Progenitor cell of endocrine pancreas (in vitro differentiated cells): ENCODE measurements at regions not wholly inside any gene's neighbourhood (a gene's known extent, or its start where the extent isn't known, plus 50 kb on each side); places are given as distances from the start of the nearest gene placed in this dataset.

ENCODE experiments used
- DNase-seq: peaks from one replicate; pipeline ENCODE4 v3.0.0; 2021; ENCODE audit warnings: low spot score; ENCODE audit not compliant: unreplicated experiment
- H3K27ac Mint-ChIP-seq: 2 replicates; pipeline ENCODE4 v1.8.0; 2021; ENCODE audit warnings: mild to moderate bottlenecking, moderate library complexity, mixed read lengths
- H3K27me3 Mint-ChIP-seq: 2 replicates; pipeline ENCODE4 v1.8.0; 2021; ENCODE audit warnings: mixed read lengths
- H3K36me3 Mint-ChIP-seq: 2 replicates; pipeline ENCODE4 v1.8.0; 2022; ENCODE audit warnings: mixed read lengths; ENCODE audit not compliant: insufficient read depth
- H3K4me1 Mint-ChIP-seq: 2 replicates; pipeline ENCODE4 v1.8.0; 2021; ENCODE audit warnings: low read depth, mixed read lengths
- H3K4me3 Mint-ChIP-seq: 2 replicates; pipeline ENCODE4 v1.8.0; 2021; ENCODE audit warnings: low read depth, mild to moderate bottlenecking, moderate library complexity, mixed read lengths
- H3K9me3 Mint-ChIP-seq: 2 replicates; pipeline ENCODE4 v1.8.0; 2021; ENCODE audit warnings: low read depth, mixed read lengths
- TF ChIP-seq, protein P1 (sequence below): fragments of 200-600 bp; sonication (generic); IDR thresholded peaks from one replicate; pipeline ENCODE4 v1.5.0; 2021; ENCODE audit warnings: antibody characterized with exemption, mild to moderate bottlenecking; ENCODE audit not compliant: unreplicated experiment

DNA sequence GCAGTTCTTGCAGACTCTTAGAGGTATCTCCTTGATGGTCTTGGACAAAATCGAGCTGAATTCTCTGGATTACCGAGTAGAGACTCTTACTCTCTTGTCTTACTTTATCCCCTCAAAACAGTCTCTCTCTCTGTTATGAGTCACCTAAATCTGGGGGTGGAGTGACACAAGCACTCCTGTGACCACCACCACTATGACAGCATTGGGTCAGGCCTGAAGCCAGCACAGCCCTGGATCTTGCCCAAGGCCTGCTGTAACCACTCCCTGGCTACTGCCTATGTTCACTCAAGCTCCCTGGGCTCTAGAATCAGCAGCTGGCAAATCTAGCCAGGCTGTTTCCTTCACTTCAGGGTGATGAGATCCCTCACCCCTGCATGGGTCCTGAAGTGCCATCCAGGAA, 662.5 kb downstream of the LUZP2 start:
- DNase-seq, result no peak
- H3K27me3 Mint-ChIP-seq, result no peaks in the 10 kb centered on the region
- H3K36me3 Mint-ChIP-seq, result no peaks in the 10 kb centered on the region
- H3K4me3 Mint-ChIP-seq, result no peak overlapping the region
- peaks cover 8% of the 10 kb centered on the region for H3K9me3 Mint-ChIP-seq
- no peaks in the 10 kb centered on the region for H3K4me1 Mint-ChIP-seq
- TF ChIP-seq, protein P1, sequence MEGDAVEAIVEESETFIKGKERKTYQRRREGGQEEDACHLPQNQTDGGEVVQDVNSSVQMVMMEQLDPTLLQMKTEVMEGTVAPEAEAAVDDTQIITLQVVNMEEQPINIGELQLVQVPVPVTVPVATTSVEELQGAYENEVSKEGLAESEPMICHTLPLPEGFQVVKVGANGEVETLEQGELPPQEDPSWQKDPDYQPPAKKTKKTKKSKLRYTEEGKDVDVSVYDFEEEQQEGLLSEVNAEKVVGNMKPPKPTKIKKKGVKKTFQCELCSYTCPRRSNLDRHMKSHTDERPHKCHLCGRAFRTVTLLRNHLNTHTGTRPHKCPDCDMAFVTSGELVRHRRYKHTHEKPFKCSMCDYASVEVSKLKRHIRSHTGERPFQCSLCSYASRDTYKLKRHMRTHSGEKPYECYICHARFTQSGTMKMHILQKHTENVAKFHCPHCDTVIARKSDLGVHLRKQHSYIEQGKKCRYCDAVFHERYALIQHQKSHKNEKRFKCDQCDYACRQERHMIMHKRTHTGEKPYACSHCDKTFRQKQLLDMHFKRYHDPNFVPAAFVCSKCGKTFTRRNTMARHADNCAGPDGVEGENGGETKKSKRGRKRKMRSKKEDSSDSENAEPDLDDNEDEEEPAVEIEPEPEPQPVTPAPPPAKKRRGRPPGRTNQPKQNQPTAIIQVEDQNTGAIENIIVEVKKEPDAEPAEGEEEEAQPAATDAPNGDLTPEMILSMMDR, result no peak
- no peak overlapping the region for H3K27ac Mint-ChIP-seq

DNA sequence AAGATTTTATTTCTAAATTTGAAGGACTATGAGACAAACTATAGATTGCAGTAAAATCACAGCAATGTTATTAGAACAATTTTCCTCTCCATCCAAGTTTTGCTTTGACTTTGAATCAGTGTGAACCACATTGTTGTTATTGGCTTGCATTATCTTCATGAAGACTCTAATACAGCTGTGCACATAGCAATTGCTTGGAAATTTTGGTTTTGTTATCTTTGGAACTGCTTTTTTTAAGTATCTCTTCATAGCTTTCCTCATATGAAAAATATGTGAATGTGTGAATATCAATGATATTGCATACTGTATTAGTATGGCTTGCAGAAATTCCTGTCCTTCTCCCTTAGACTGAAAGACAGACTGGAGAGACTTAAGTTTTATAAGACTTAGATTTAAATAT, 666.6 kb downstream of the LUZP2 start:
- DNase-seq, result no peak
- Mint-ChIP-seq H3K9me3 (peaks cover 12% of the 10 kb centered on the region), H3K36me3 (no peaks in the 10 kb centered on the region), H3K4me3 (no peak overlapping the region), H3K27me3 (no peaks in the 10 kb centered on the region), H3K27ac (no peak overlapping the region), H3K4me1 (no peaks in the 10 kb centered on the region)
- TF ChIP-seq, protein P1, result no peak

DNA sequence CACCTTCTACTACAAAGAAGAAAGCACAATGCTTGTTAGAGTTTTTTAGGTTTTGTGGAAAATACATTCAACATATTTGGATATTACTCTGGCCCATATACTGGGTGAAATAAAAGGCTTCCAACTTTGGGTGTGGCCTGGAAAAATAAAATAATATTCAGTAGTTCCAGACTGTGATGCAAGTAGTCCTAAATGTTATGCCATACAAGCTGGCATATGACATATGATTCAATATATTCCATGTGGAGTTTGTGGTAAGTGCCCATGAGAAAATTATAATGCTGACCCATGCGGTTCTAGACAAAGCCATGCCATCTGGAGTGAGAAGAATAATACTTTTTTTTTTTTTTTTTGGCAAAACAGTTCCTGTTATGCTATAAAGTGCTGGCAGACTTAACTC, 683.3 kb downstream of the LUZP2 start:
- Mint-ChIP-seq H3K27ac (no peak overlapping the region), H3K4me1 (no peaks in the 10 kb centered on the region), H3K27me3 (no peaks in the 10 kb centered on the region), H3K36me3 (no peaks in the 10 kb centered on the region), H3K4me3 (no peak overlapping the region), H3K9me3 (peaks cover 3% of the 10 kb centered on the region)
- no peak for DNase-seq
- TF ChIP-seq, protein P1, result no peak

DNA sequence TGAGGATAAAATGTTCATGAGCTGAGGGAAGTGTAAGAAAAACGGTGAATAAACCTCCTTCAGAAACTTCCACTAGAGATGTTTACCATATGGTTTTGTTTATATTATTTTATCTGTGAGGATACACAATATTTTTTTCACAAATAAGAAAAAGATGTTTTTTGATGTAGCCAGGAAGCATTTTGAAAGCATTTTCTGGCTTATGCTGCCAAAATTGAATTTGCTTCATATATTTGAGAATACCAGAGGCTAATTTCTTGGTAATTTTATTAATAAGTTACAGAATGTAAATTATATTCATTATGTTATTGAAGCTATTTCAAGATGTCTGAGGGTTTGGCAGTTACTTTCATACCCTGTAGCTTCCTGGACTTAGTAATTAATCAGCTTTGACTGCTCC, 686.6 kb downstream of the LUZP2 start:
- TF ChIP-seq, protein P1, result no peak
- DNase-seq, result no peak
- H3K27me3 Mint-ChIP-seq, result no peaks in the 10 kb centered on the region

DNA sequence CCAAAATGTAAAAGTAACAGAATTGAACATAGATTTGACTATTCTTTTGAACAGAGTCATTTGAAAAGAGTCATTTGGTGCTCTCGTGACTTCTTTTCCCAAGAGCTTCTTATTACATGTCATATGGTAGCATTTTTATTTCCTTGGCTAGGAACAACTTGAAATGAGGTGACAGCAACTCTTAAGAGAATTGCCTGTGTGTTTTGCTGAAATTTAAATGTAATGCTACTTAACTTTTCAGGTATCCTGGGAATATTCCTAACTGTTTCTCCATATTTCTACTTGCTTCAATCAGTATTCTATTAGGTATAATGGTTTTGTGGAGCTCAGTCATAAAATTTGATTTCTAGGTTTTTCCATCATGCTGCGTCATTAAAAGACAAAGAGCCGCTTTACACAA, 700.7 kb downstream of the LUZP2 start:
- no peak for DNase-seq
- Mint-ChIP-seq H3K4me1 (no peaks in the 10 kb centered on the region), H3K27ac (no peak overlapping the region), H3K4me3 (no peak overlapping the region), H3K9me3 (no peaks in the 10 kb centered on the region), H3K27me3 (no peaks in the 10 kb centered on the region), H3K36me3 (no peaks in the 10 kb centered on the region)
- TF ChIP-seq, protein P1, result no peak

More for the DNA sequence above, 686.6 kb downstream of the LUZP2 start:
- no peaks in the 10 kb centered on the region for H3K4me1 Mint-ChIP-seq
- no peaks in the 10 kb centered on the region for H3K36me3 Mint-ChIP-seq
- H3K27ac Mint-ChIP-seq, result no peak overlapping the region
- peaks cover 3% of the 10 kb centered on the region for H3K9me3 Mint-ChIP-seq
- no peak overlapping the region for H3K4me3 Mint-ChIP-seq
